GM12878 (cell line): ENCODE measurements at regions not wholly inside any gene's neighbourhood (a gene's known extent, or its start where the extent isn't known, plus 50 kb on each side); places are given as distances from the start of the nearest gene placed in this dataset.

Experiments used
- ATAC-seq: fragments of 200-7000 bp; cut with Tn5 transposase; 3 replicates; pipeline ENCODE4 v1.9.1; 2020; ENCODE audit warnings: mild to moderate bottlenecking, moderate library complexity
- BruUV-seq: library from RNA; stranded (reverse); fragments of 400-500 nt; replicated peaks from 2 replicates; lab custom pipeline; 2021; lab: Mats Ljungman, UMichigan
- CTCF ChIA-PET: fragments of 300-600 bp; sonication (Branson Sonifier 250); formaldehyde crosslinking; extraction: SDS; loops from one replicate; lab custom pipeline; 2021; ENCODE audit warnings: inconsistent platforms; lab: Yijun Ruan, JAX
- POLR2A ChIA-PET: fragments of 350-600 bp; formaldehyde crosslinking; extraction: SDS; loops from one replicate; lab custom pipeline; 2021; ENCODE audit warnings: inconsistent platforms; lab: Charles Lee
- RAD21 ChIA-PET: fragments of 300-600 bp; sonication (Branson Sonifier 250); formaldehyde crosslinking; loops from one replicate; lab custom pipeline; 2023; ENCODE audit warnings: antibody characterized with exemption; ENCODE audit not compliant: unreplicated experiment; lab: Charles Lee
- SMC1A ChIA-PET: fragments of 300-600 bp; sonication (Branson Sonifier 250); formaldehyde crosslinking; loops from one replicate; lab custom pipeline; 2023; ENCODE audit not compliant: unreplicated experiment, uncharacterized antibody; lab: Charles Lee
- DNase-seq: peaks from one replicate; pipeline ENCODE4 v3.0.0-alpha.2; 2011; ENCODE audit warnings: low read depth, low spot score
- FAIRE-seq: peaks from 3 replicates; lab custom pipeline; 2011; peaks lifted over from hg19 to GRCh38; lab: Jason Lieb, UNC
- H2AFZ ChIP-seq: 2 replicates; pipeline ENCODE4 v1.6.0; 2011; ENCODE audit warnings: low read depth, low read length, control low read depth; ENCODE audit not compliant: control insufficient read depth
- H3K27ac ChIP-seq: 2 replicates; pipeline ENCODE4 v1.5.1; 2011; ENCODE audit warnings: control low read depth; ENCODE audit not compliant: control insufficient read depth, insufficient read depth
- H3K27me3 ChIP-seq, 2 experiments: replicated peaks in 1 of 2; 2 replicates each; pipeline versions ENCODE4 v1.6.0 to v1.6.1; 2011; ENCODE audit warnings: low read length in 1 of 2; ENCODE audit not compliant: control insufficient read depth in 2 of 2, insufficient read depth in 2 of 2
- H3K36me3 ChIP-seq, 2 experiments: 2 replicates each; pipeline ENCODE4 v1.5.1; 2011; ENCODE audit warnings: low read length in 1 of 2; ENCODE audit not compliant: control insufficient read depth in 2 of 2, insufficient read depth in 2 of 2
- H3K4me1 ChIP-seq: 2 replicates; pipeline ENCODE4 v1.6.1; 2011; ENCODE audit warnings: mild to moderate bottlenecking, low read length, moderate library complexity, mixed read lengths; ENCODE audit not compliant: control insufficient read depth, insufficient read depth
- H3K4me2 ChIP-seq: 2 replicates; pipeline ENCODE4 v1.6.0; 2011; ENCODE audit warnings: control low read depth; ENCODE audit not compliant: control insufficient read depth, insufficient read depth
- H3K4me3 ChIP-seq: fragments of 200-600 bp; sonication (generic); 2 replicates; pipeline ENCODE4 v1.5.1; 2016
- H3K79me2 ChIP-seq: 2 replicates; pipeline ENCODE4 v1.6.0; 2011; ENCODE audit warnings: low read length; ENCODE audit not compliant: control insufficient read depth, insufficient read depth
- H3K9ac ChIP-seq: 2 replicates; pipeline ENCODE4 v1.8.0; 2011; ENCODE audit warnings: low read length, control low read depth, mixed read lengths; ENCODE audit not compliant: control insufficient read depth, insufficient read depth
- H3K9me3 ChIP-seq: replicated peaks from 3 replicates; pipeline ENCODE4 v1.5.1; 2011; ENCODE audit warnings: mild to moderate bottlenecking, low read length; ENCODE audit not compliant: control insufficient read depth, insufficient read depth
- H4K20me1 ChIP-seq: 2 replicates; pipeline ENCODE4 v1.6.0; 2011; ENCODE audit not compliant: control insufficient read depth, insufficient read depth
- RAD21 ChIP-seq: IDR thresholded peaks from 2 replicates; pipeline ENCODE4 v1.6.1; 2011; ENCODE audit warnings: mild to moderate bottlenecking, low read depth, low read length, moderate library complexity; ENCODE audit not compliant: insufficient read depth
- RAD51 ChIP-seq: fragments of 450-650 bp; IDR thresholded peaks from 2 replicates; pipeline ENCODE4 v1.6.1; 2016; ENCODE audit warnings: moderate library complexity, mild to moderate bottlenecking, inconsistent platforms
- RB1 ChIP-seq: fragments of 450-650 bp; formaldehyde crosslinking; IDR thresholded peaks from 2 replicates; pipeline ENCODE4 v1.6.1; 2017; ENCODE audit warnings: mild to moderate bottlenecking, borderline replicate concordance
- WGBS: methylation state at CpG from one replicate; pipeline ENCODE4 v1.1.6; 2016; ENCODE audit warnings: low lambda C conversion rate; ENCODE audit not compliant: insufficient replicate concordance, insufficient coverage; ENCODE audit errors: missing lambda C conversion rate; 5-methylcytosine and 5-hydroxymethylcytosine counted together
- in situ Hi-C: fragments of 300-500 bp; cut with MboI; formaldehyde crosslinking; loops from 9 replicates; pipeline ENCODE4 v1.14.3; 2018; ENCODE audit warnings: mixed read lengths
- intact Hi-C: fragments of 100-400 bp; cut with micrococcal nuclease; formaldehyde crosslinking; loops from one replicate; pipeline ENCODE4 v1.14.2; 2022; ENCODE audit not compliant: unreplicated experiment

DNA sequence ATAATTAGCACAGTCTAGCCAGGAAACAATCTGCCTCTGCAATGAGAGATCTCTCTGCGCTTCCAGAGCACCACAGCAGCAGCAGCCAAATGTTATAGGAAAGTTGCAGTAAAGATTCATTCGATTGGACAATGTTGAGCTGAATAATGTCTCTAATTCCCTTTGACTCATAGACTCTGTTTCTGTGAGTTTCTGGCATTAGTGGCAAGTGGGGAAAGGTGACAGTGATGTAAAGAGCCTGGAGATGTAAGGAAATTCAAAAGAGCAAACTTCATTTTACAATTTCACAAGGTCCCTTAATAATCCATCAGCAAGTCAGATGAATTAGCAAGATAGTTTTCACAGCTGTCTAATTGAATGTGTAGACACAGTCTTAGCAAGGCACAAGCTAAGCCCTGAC, 184.4 kb downstream of the VEGFC start:
- ATAC-seq (no peak), DNase-seq (no peak), FAIRE-seq (no peak)
- no peaks in the 10 kb centered on the region for H3K27me3 ChIP-seq
- H2AFZ ChIP-seq: no peak overlapping the region
- SMC1A ChIA-PET: no interaction called here
- H3K79me2 ChIP-seq: no peaks in the 10 kb centered on the region
- RAD21 ChIA-PET: no interaction called here
- H3K36me3 ChIP-seq: no peaks in the 10 kb centered on the region
- TF ChIP-seq RAD21: no peak
- no peak overlapping the region for H3K4me3 ChIP-seq
- no peak overlapping the region for H3K27ac ChIP-seq
- intact Hi-C loops: no loop called here
- H3K9ac ChIP-seq: no peak overlapping the region
- POLR2A ChIA-PET: no interaction called here
- no TSS peak for BruUV-seq
- CTCF ChIA-PET: no interaction called here
- H4K20me1 ChIP-seq: no peaks in the 10 kb centered on the region
- H3K4me1 ChIP-seq: no peaks in the 10 kb centered on the region
- in situ Hi-C loops: no loop called here
- no peak overlapping the region for H3K4me2 ChIP-seq
- 50% methylated on average over 2 of the region's 2 CpGs for WGBS
- H3K9me3 ChIP-seq: no peaks in the 10 kb centered on the region

DNA sequence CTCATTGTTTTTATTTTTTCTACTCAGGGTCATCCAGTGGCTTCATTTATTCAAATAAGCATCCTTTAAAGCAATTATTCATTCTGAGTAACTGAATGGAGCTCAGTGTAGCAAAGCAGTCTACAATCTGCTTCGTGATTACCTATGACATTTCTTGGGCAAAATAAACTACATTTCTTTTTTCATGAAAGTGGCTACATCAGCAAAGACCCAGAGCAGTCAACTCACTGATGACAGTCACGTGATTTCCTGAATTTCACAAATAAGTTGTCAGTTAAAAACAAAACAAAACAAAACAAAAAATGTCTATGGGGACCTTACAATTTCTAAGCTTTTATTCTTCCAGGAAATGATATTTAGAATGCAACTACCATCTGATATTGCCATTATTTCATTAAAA, 182.1 kb downstream of the VEGFC start:
- no TSS peak for BruUV-seq
- no peak for DNase-seq
- no peak overlapping the region for H3K4me3 ChIP-seq
- H2AFZ ChIP-seq: no peak overlapping the region
- intact Hi-C loops (no loop called here), in situ Hi-C loops (no loop called here)
- H3K4me1 ChIP-seq: no peaks in the 10 kb centered on the region
- RAD21 ChIA-PET: no interaction called here
- no peaks in the 10 kb centered on the region for H4K20me1 ChIP-seq
- H3K36me3 ChIP-seq: no peaks in the 10 kb centered on the region
- no peak for FAIRE-seq
- no peaks in the 10 kb centered on the region for H3K79me2 ChIP-seq
- 0% methylated on average over 2 of the region's 2 CpGs for WGBS
- POLR2A ChIA-PET: no interaction called here
- TF ChIP-seq RAD51: peak; percentile 26; the same call in 1 of the 2 replicates
- no peak for TF ChIP-seq RB1
- SMC1A ChIA-PET: interaction anchor here (0.7 kb wide), 2 partner anchors 32 to 62 kb away, joined by 3 read pairs; no protein-coding TSS in a partner anchor
- no peak overlapping the region for H3K27ac ChIP-seq
- H3K9me3 ChIP-seq: no peaks in the 10 kb centered on the region
- no peak for ATAC-seq
- CTCF ChIA-PET: interaction anchor here (1.0 kb wide), 1 partner anchor 9 kb away, joined by 4 read pairs; no protein-coding TSS in a partner anchor
- H3K4me2 ChIP-seq: no peak overlapping the region
- H3K9ac ChIP-seq: no peak overlapping the region
- H3K27me3 ChIP-seq: no peaks in the 10 kb centered on the region
